ENCODE measurements at regions not wholly inside any gene's neighbourhood (a gene's known extent, or its start where the extent isn't known, plus 50 kb on each side); places are given as distances from the start of the nearest gene placed in this dataset.

DNA sequence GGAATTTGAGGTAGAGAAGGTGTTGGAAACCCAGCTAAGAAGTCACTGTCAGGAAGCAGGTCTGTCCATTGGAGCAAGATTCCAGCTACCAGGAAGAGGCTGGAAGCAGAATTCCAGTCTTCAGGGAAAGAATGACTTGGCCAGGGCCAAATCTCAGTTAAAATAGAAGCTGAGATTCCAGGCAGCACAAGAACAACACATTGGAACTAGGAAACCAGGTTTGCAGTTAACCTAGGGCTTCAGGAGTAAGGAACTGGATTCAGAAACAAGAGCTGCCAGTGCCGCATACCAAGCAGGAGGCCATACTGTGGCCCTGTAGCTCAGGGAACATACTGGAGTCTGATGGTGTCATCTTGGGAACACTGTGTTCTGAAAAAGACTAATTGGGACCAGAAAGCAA, 73.7 kb upstream of the FUCA2 start:
- H2BK120ac ChIP-seq (ENCODE audit: insufficient read depth, low read length, poor library complexity), result no peak overlapping the region
- H3K4ac ChIP-seq (ENCODE audit: low read depth, low read length), result no peak overlapping the region
- H3K36me3 ChIP-seq (ENCODE audit: control insufficient read depth in 1 of 2, insufficient read depth in 2 of 2, low read length in 2 of 2), result no peaks in the 10 kb centered on the region
- H3K79me1 ChIP-seq (ENCODE audit: low read length), result no peaks in the 10 kb centered on the region
- no peaks in the 10 kb centered on the region for H3K4me1 ChIP-seq (ENCODE audit: control insufficient read depth in 1 of 2, insufficient read depth in 2 of 2, low read length in 2 of 2)
- no peak overlapping the region for H2BK12ac ChIP-seq (ENCODE audit: low read length)
- no peak for DNase-seq
- no peak overlapping the region for H4K12ac ChIP-seq (ENCODE audit: low read depth, low read length)
- no CpG with 5 or more reads among the region's 1 CpG for WGBS (ENCODE audit: extremely low coverage, insufficient coverage, insufficient read length)
- H3K4me2 ChIP-seq (ENCODE audit: low read length), result no peak overlapping the region
- H3K18ac ChIP-seq (ENCODE audit: low read length), result no peak overlapping the region
- H4K8ac ChIP-seq (ENCODE audit: low read depth, low read length), result no peak overlapping the region
- H4K91ac ChIP-seq (ENCODE audit: low read depth, low read length), result no peak overlapping the region
- H2BK5ac ChIP-seq (ENCODE audit: low read depth, low read length, poor library complexity), result no peak overlapping the region
- no peaks in the 10 kb centered on the region for H3K79me2 ChIP-seq (ENCODE audit: control insufficient read depth, insufficient read depth, low read length, poor library complexity)
- no peak overlapping the region for H3K23ac ChIP-seq (ENCODE audit: low read length)
- no peak overlapping the region for H2AK5ac ChIP-seq (ENCODE audit: low read length)
- no peaks in the 10 kb centered on the region for H3K9me3 ChIP-seq (ENCODE audit: insufficient read depth, low read depth, low read length)
- no peak overlapping the region for H3K4me3 ChIP-seq (ENCODE audit: low read depth, low read length)
- no peak overlapping the region for H3K14ac ChIP-seq (ENCODE audit: low read length)
- H2AFZ ChIP-seq (ENCODE audit: insufficient read depth, low read length, poor library complexity), result no peak overlapping the region
- no peak overlapping the region for H3K9ac ChIP-seq (ENCODE audit: low read length)
- no peak overlapping the region for H3K27ac ChIP-seq (ENCODE audit: low read depth, low read length)
- H3K27me3 ChIP-seq (ENCODE audit: insufficient read depth, low read length), result no peaks in the 10 kb centered on the region

DNA sequence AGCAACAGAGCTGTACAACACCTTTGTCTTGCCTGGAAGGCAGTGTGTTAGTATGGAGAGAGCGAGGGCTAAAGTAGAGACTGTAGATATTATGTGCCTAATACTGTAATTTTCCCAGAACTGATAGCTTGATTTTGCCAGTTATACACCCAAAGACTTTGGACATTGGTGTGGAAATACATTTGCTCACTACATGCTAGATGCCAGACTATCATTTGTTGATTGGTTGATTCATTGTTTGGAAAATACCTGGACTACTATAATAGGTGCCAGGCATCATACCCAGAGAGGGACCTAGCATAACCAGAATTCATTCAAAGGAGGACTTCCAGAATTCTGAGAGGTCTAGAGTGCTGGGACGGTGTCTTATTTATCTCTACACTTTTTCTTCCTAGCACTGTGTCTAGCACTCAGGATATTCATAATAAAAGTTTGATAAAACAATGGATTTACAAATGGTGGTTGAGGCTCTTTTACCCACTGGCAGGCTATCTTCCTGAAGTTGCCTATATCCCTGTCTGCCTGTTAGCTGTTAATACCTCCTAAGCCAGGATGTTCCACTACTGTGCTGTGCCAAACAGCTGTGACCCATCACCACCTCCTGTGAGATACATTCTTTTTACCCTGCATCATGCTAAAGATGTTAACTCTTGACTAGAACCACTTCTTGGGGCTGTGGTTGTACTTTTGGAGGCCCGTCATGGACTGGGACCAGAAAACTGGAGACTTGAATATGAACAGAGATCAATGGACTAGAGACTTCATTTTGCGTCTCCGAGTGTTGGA, 72.2 kb upstream of the FUCA2 start:
- Histone ChIP-seq H4K8ac (ENCODE audit: low read depth, low read length) (no peak overlapping the region), H2AFZ (ENCODE audit: insufficient read depth, low read length, poor library complexity) (no peak overlapping the region), H3K9me3 (ENCODE audit: insufficient read depth, low read depth, low read length) (peaks cover 2% of the 10 kb centered on the region), H2AK5ac (ENCODE audit: low read length) (no peak overlapping the region), H3K9ac (ENCODE audit: low read length) (no peak overlapping the region), H3K14ac (ENCODE audit: low read length) (no peak overlapping the region), H3K36me3 (ENCODE audit: control insufficient read depth in 1 of 2, insufficient read depth in 2 of 2, low read length in 2 of 2) (no peaks in the 10 kb centered on the region), H2BK5ac (ENCODE audit: low read depth, low read length, poor library complexity) (no peak overlapping the region), H2BK12ac (ENCODE audit: low read length) (no peak overlapping the region), H3K79me2 (ENCODE audit: control insufficient read depth, insufficient read depth, low read length, poor library complexity) (no peaks in the 10 kb centered on the region), H3K4ac (ENCODE audit: low read depth, low read length) (no peak overlapping the region), H3K4me3 (ENCODE audit: low read depth, low read length) (no peak overlapping the region), H3K23ac (ENCODE audit: low read length) (no peak overlapping the region), H4K91ac (ENCODE audit: low read depth, low read length) (no peak overlapping the region), H3K4me2 (ENCODE audit: low read length) (no peak overlapping the region), H4K12ac (ENCODE audit: low read depth, low read length) (no peak overlapping the region), H3K18ac (ENCODE audit: low read length) (no peak overlapping the region), H3K27ac (ENCODE audit: low read depth, low read length) (no peak overlapping the region), H3K27me3 (ENCODE audit: insufficient read depth, low read length) (no peaks in the 10 kb centered on the region), H3K79me1 (ENCODE audit: low read length) (peaks cover 5% of the 10 kb centered on the region), H2BK120ac (ENCODE audit: insufficient read depth, low read length, poor library complexity) (no peak overlapping the region), H3K4me1 (ENCODE audit: control insufficient read depth in 1 of 2, insufficient read depth in 2 of 2, low read length in 2 of 2) (peaks cover 6% of the 10 kb centered on the region in 2 experiments)
- DNase-seq, result no peak
- WGBS (ENCODE audit: extremely low coverage, insufficient coverage, insufficient read length), result no CpG with 5 or more reads among the region's 5 CpGs

DNA sequence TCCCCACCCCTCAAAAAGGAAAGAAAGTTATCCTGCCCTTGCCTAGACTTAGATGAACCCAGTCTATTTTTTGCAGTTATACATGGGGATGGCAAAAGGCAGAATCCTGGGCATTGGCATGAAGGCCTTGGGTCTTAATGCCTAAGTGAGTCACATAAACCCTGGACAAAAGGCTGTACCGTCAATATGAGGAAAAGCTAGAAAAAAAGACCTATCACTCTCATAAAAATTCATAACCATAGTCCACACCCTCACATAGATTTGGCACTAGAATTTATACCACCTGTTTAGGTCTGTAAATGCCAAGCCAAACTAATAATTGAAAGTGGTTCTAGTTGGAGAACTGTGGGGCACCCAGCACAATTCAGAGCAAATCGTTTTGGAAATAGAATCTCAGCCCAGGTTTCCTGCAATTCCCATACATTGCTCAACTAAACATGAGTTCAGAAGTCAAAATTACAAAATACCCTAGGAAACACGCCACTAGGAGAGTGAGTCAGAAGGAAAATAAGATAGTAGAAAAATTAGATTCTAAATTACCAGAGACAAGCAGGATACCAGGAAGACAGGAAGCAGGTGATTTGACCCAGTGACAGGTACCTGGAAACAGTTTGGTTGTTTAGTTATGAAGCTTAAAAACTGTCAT, 70.4 kb upstream of the FUCA2 start:
- Histone ChIP-seq H3K4me1 (ENCODE audit: control insufficient read depth in 1 of 2, insufficient read depth in 2 of 2, low read length in 2 of 2) (peaks cover 6% of the 10 kb centered on the region in 2 experiments), H4K91ac (ENCODE audit: low read depth, low read length) (no peak overlapping the region), H2BK5ac (ENCODE audit: low read depth, low read length, poor library complexity) (no peak overlapping the region), H2BK12ac (ENCODE audit: low read length) (no peak overlapping the region), H3K9ac (ENCODE audit: low read length) (no peak overlapping the region), H4K8ac (ENCODE audit: low read depth, low read length) (no peak overlapping the region), H2AK5ac (ENCODE audit: low read length) (no peak overlapping the region), H3K79me1 (ENCODE audit: low read length) (peaks cover 5% of the 10 kb centered on the region), H3K23ac (ENCODE audit: low read length) (no peak overlapping the region), H3K4me2 (ENCODE audit: low read length) (no peak overlapping the region), H3K18ac (ENCODE audit: low read length) (no peak overlapping the region), H3K14ac (ENCODE audit: low read length) (no peak overlapping the region), H2BK120ac (ENCODE audit: insufficient read depth, low read length, poor library complexity) (no peak overlapping the region), H2AFZ (ENCODE audit: insufficient read depth, low read length, poor library complexity) (no peak overlapping the region), H3K27ac (ENCODE audit: low read depth, low read length) (no peak overlapping the region), H3K27me3 (ENCODE audit: insufficient read depth, low read length) (no peaks in the 10 kb centered on the region), H4K12ac (ENCODE audit: low read depth, low read length) (no peak overlapping the region), H3K4me3 (ENCODE audit: low read depth, low read length) (no peak overlapping the region), H3K36me3 (ENCODE audit: control insufficient read depth in 1 of 2, insufficient read depth in 2 of 2, low read length in 2 of 2) (no peaks in the 10 kb centered on the region), H3K79me2 (ENCODE audit: control insufficient read depth, insufficient read depth, low read length, poor library complexity) (no peaks in the 10 kb centered on the region), H3K4ac (ENCODE audit: low read depth, low read length) (no peak overlapping the region), H3K9me3 (ENCODE audit: insufficient read depth, low read depth, low read length) (peaks cover 2% of the 10 kb centered on the region)
- WGBS (ENCODE audit: extremely low coverage, insufficient coverage, insufficient read length), result no CpG with 5 or more reads among the region's 3 CpGs
- DNase-seq, result peak; percentile 27 to 71

- Histone ChIP-seq H3K9me3 (ENCODE audit: insufficient read depth, low read depth, low read length) (peaks cover 2% of the 10 kb centered on the region), H2BK5ac (ENCODE audit: low read depth, low read length, poor library complexity) (no peak overlapping the region), H4K8ac (ENCODE audit: low read depth, low read length) (no peak overlapping the region), H3K4me3 (ENCODE audit: low read depth, low read length) (no peak overlapping the region), H3K18ac (ENCODE audit: low read length) (no peak overlapping the region), H3K79me1 (ENCODE audit: low read length) (peaks cover 5% of the 10 kb centered on the region), H3K4me1 (ENCODE audit: control insufficient read depth in 1 of 2, insufficient read depth in 2 of 2, low read length in 2 of 2) (peaks cover 6% of the 10 kb centered on the region in 2 experiments), H2BK120ac (ENCODE audit: insufficient read depth, low read length, poor library complexity) (peak overlapping the region; percentile 5), H3K4ac (ENCODE audit: low read depth, low read length) (no peak overlapping the region), H2BK12ac (ENCODE audit: low read length) (no peak overlapping the region), H3K27me3 (ENCODE audit: insufficient read depth, low read length) (no peaks in the 10 kb centered on the region), H3K79me2 (ENCODE audit: control insufficient read depth, insufficient read depth, low read length, poor library complexity) (no peaks in the 10 kb centered on the region), H3K27ac (ENCODE audit: low read depth, low read length) (peak overlapping the region; percentile 19), H2AFZ (ENCODE audit: insufficient read depth, low read length, poor library complexity) (no peak overlapping the region), H2AK5ac (ENCODE audit: low read length) (no peak overlapping the region), H4K91ac (ENCODE audit: low read depth, low read length) (peak overlapping the region; percentile 8), H3K36me3 (ENCODE audit: control insufficient read depth in 1 of 2, insufficient read depth in 2 of 2, low read length in 2 of 2) (no peaks in the 10 kb centered on the region), H3K9ac (ENCODE audit: low read length) (no peak overlapping the region), H4K12ac (ENCODE audit: low read depth, low read length) (no peak overlapping the region), H3K23ac (ENCODE audit: low read length) (no peak overlapping the region), H3K4me2 (ENCODE audit: low read length) (peak overlapping the region; percentile 27), H3K14ac (ENCODE audit: low read length) (no peak overlapping the region)
- WGBS (ENCODE audit: extremely low coverage, insufficient coverage, insufficient read length), result no CpG with 5 or more reads among the region's 8 CpGs
- peak; percentile 88 to 92 for DNase-seq
Measured at GRCh38 chr6:143579703-143580102, 68.2 kb upstream of the FUCA2 start.

Measured in trophoblast cell (in vitro differentiated cells and primary cell).